DOHH2 (cell line): ENCODE measurements at regions not wholly inside any gene's neighbourhood (a gene's known extent, or its start where the extent isn't known, plus 50 kb on each side); places are given as distances from the start of the nearest gene placed in this dataset.

Source experiments
- H3F3A ChIP-seq: fragments of 200-600 bp; sonication (generic), shearing (Covaris generic); 2 replicates; pipeline ENCODE4 v1.6.0; 2016; ENCODE audit warnings: antibody characterized with exemption, mild to moderate bottlenecking; ENCODE audit not compliant: control insufficient read depth, insufficient read depth
- H3K27ac ChIP-seq: fragments of 200-600 bp; sonication (generic); 2 replicates; pipeline ENCODE4 v1.5.1; 2014; ENCODE audit warnings: low read depth, mild to moderate bottlenecking, low read length, moderate library complexity
- H3K27me3 ChIP-seq: fragments of 200-600 bp; sonication (generic); 2 replicates; pipeline ENCODE4 v1.6.1; 2014; ENCODE audit warnings: mild to moderate bottlenecking, low read length, mixed read lengths; ENCODE audit not compliant: control insufficient read depth
- H3K36me3 ChIP-seq: fragments of 200-600 bp; sonication (generic); 2 replicates; pipeline ENCODE4 v1.6.1; 2014; ENCODE audit warnings: mild to moderate bottlenecking, low read length, moderate library complexity, mixed read lengths; ENCODE audit not compliant: control insufficient read depth
- H3K4me1 ChIP-seq: fragments of 200-600 bp; sonication (generic); 2 replicates; pipeline ENCODE4 v1.6.1; 2014; ENCODE audit warnings: mild to moderate bottlenecking, low read length, mixed read lengths; ENCODE audit not compliant: control insufficient read depth
- H3K4me2 ChIP-seq: fragments of 200-600 bp; sonication (generic); 2 replicates; pipeline ENCODE4 v1.6.0; 2014; ENCODE audit warnings: mild to moderate bottlenecking, low read length, moderate library complexity
- H3K4me3 ChIP-seq: fragments of 200-600 bp; sonication (generic); 2 replicates; pipeline ENCODE4 v1.5.1; 2014; ENCODE audit warnings: mild to moderate bottlenecking, low read length, mixed read lengths
- H3K79me2 ChIP-seq: fragments of 200-600 bp; sonication (generic); 2 replicates; pipeline ENCODE4 v1.6.1; 2014; ENCODE audit warnings: mild to moderate bottlenecking, low read length, mixed read lengths; ENCODE audit not compliant: control insufficient read depth
- H3K9me2 ChIP-seq: fragments of 200-600 bp; sonication (generic); replicated peaks from 2 replicates; pipeline ENCODE4 v1.6.1; 2014; ENCODE audit warnings: mild to moderate bottlenecking, low read length, mixed read lengths; ENCODE audit not compliant: control insufficient read depth
- H3K9me3 ChIP-seq: fragments of 200-600 bp; sonication (generic); 2 replicates; pipeline ENCODE4 v1.6.1; 2014; ENCODE audit warnings: antibody characterized with exemption, low read length, mixed read lengths; ENCODE audit not compliant: control insufficient read depth, insufficient read depth
- H4K20me1 ChIP-seq: fragments of 200-600 bp; sonication (generic); 2 replicates; pipeline ENCODE4 v1.6.0; 2014; ENCODE audit warnings: low read depth, mild to moderate bottlenecking, antibody characterized with exemption, low read length, moderate library complexity; ENCODE audit not compliant: control insufficient read depth, insufficient read depth
- CTCF ChIP-seq: fragments of 200-600 bp; sonication (generic); IDR thresholded peaks from one replicate; pipeline ENCODE4 v1.5.1; 2014; ENCODE audit warnings: antibody characterized with exemption, mild to moderate bottlenecking, low read depth, low read length; ENCODE audit not compliant: poor library complexity, severe bottlenecking
- EZH2phosphoT487 ChIP-seq: fragments of 200-600 bp; sonication (generic); IDR thresholded peaks from 2 replicates; pipeline ENCODE4 v1.6.1; 2017; ENCODE audit warnings: borderline replicate concordance, mild to moderate bottlenecking, antibody characterized with exemption, low read length, moderate library complexity, mixed read lengths

- TF ChIP-seq EZH2phosphoT487, result no peak
- TF ChIP-seq CTCF, result no peak
- Histone ChIP-seq H4K20me1 (no peaks in the 10 kb centered on the region), H3K9me2 (no peaks in the 10 kb centered on the region), H3K4me2 (no peak overlapping the region), H3K79me2 (no peaks in the 10 kb centered on the region), H3K36me3 (no peaks in the 10 kb centered on the region), H3F3A (no peaks in the 10 kb centered on the region), H3K27me3 (no peaks in the 10 kb centered on the region), H3K4me3 (no peak overlapping the region), H3K27ac (no peak overlapping the region), H3K9me3 (no peaks in the 10 kb centered on the region), H3K4me1 (no peaks in the 10 kb centered on the region)
These were observed 161.8 kb upstream of the DTNA start for GRCh38 chr18:34548120-34548972.

GRCh38 chr18:34548973-34549294 lies 161.2 kb upstream of the DTNA start:
- no peaks in the 10 kb centered on the region for H3K27me3 ChIP-seq
- H4K20me1 ChIP-seq, result no peaks in the 10 kb centered on the region
- H3K79me2 ChIP-seq, result no peaks in the 10 kb centered on the region
- no peaks in the 10 kb centered on the region for H3K36me3 ChIP-seq
- H3F3A ChIP-seq, result no peaks in the 10 kb centered on the region
- H3K27ac ChIP-seq, result no peak overlapping the region
- no peaks in the 10 kb centered on the region for H3K9me2 ChIP-seq
- H3K4me3 ChIP-seq, result no peak overlapping the region
- H3K4me1 ChIP-seq, result no peaks in the 10 kb centered on the region
- TF ChIP-seq EZH2phosphoT487, result no peak
- no peak for TF ChIP-seq CTCF
- H3K9me3 ChIP-seq, result no peaks in the 10 kb centered on the region
- H3K4me2 ChIP-seq, result no peak overlapping the region

- Histone ChIP-seq H3K9me2 (no peaks in the 10 kb centered on the region), H3F3A (no peaks in the 10 kb centered on the region), H3K27ac (no peak overlapping the region), H3K79me2 (no peaks in the 10 kb centered on the region), H3K36me3 (no peaks in the 10 kb centered on the region), H3K4me2 (no peak overlapping the region), H3K4me3 (no peak overlapping the region), H3K4me1 (no peaks in the 10 kb centered on the region), H3K9me3 (no peaks in the 10 kb centered on the region), H4K20me1 (no peaks in the 10 kb centered on the region), H3K27me3 (no peaks in the 10 kb centered on the region)
- TF ChIP-seq EZH2phosphoT487 (no peak), CTCF (no peak)
These were observed 160.7 kb upstream of the DTNA start for GRCh38 chr18:34549367-34549766.
